ENCODE measurements at regions not wholly inside any gene's neighbourhood (a gene's known extent, or its start where the extent isn't known, plus 50 kb on each side); places are given as distances from the start of the nearest gene placed in this dataset.

DNA sequence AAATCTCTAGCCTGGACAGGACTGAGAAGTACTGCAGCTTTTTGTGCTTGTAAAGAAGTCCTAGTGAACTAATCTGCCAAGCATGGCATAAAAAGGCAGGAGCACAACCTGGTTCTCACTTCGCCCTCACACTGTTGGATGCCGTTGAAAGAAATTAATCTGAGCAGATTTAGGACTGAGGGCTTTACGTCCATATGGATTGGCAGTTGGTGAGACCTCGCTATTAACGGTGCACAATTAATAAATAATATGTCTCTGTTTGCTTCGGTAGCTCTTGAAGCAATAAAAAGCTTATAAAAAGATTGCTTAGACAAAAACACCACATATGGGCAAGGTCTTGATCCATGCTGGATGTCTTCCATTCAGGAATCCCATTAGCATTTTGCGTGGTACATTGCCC is 185.6 kb upstream of the EPHA7 start:
- TF ChIP-seq, protein P1, sequence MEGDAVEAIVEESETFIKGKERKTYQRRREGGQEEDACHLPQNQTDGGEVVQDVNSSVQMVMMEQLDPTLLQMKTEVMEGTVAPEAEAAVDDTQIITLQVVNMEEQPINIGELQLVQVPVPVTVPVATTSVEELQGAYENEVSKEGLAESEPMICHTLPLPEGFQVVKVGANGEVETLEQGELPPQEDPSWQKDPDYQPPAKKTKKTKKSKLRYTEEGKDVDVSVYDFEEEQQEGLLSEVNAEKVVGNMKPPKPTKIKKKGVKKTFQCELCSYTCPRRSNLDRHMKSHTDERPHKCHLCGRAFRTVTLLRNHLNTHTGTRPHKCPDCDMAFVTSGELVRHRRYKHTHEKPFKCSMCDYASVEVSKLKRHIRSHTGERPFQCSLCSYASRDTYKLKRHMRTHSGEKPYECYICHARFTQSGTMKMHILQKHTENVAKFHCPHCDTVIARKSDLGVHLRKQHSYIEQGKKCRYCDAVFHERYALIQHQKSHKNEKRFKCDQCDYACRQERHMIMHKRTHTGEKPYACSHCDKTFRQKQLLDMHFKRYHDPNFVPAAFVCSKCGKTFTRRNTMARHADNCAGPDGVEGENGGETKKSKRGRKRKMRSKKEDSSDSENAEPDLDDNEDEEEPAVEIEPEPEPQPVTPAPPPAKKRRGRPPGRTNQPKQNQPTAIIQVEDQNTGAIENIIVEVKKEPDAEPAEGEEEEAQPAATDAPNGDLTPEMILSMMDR (IDR thresholded peaks at IDR 0.05): no peak
- TF ChIP-seq POLR2A (IDR thresholded peaks at IDR 0.05): no peak

Data from heart left ventricle (tissue), 13 donors.